ENCODE measurements at regions not wholly inside any gene's neighbourhood (a gene's known extent, or its start where the extent isn't known, plus 50 kb on each side); places are given as distances from the start of the nearest gene placed in this dataset.

- TF ChIP-seq POLR2A (IDR thresholded peaks at IDR 0.05) (no peak), CTCF (IDR thresholded peaks at IDR 0.05) (no peak)
These were observed 131.9 kb upstream of the SMIM31 start for GRCh38 chr4:164621886-164622521.

Measured in suprapubic skin (tissue), 3 donors.